ENCODE measurements at regions not wholly inside any gene's neighbourhood (a gene's known extent, or its start where the extent isn't known, plus 50 kb on each side); places are given as distances from the start of the nearest gene placed in this dataset.

DNA sequence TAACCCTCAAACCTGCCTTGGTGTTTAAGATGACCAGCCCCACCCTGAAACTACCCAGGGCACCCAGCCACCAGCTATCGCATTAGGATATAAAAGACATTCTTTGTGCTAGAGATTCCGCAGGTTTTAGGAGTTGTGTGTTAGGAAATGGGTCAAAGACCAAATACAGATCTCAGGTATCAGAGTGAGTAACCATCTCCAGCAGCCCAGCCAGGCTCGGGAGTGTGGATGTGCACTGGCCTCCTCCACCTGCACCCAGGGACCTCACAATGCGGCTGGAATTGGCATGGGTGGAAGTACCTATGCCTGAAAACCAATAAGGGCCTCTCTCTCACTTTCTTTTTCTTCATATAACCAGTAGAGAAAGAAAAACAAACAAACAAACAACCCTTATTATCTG, 51.1 kb upstream of the CST7 start:
- CTCF ChIA-PET, result no interaction called here
- Histone ChIP-seq H3K36me3 (ENCODE audit: control insufficient read depth in 2 of 2, insufficient read depth in 1 of 2, low read length in 2 of 2) (no peaks in the 10 kb centered on the region), H3K4me3 (ENCODE audit: low read depth, low read length) (no peak overlapping the region), H3K27ac (ENCODE audit: extremely low read depth, low read depth, low read length) (no peak overlapping the region), H3K9me3 (ENCODE audit: control insufficient read depth, insufficient read depth, low read depth, low read length) (no peaks in the 10 kb centered on the region), H3K4me1 (ENCODE audit: control insufficient read depth, insufficient read depth, low read length) (no peaks in the 10 kb centered on the region)
- TF ChIP-seq ZFP41 (tag by site-specific recombination; IDR thresholded peaks at IDR 0.05; ENCODE audit: borderline replicate concordance) (no peak), ZNF530 (tag by site-specific recombination; IDR thresholded peaks at IDR 0.05; ENCODE audit: low read depth) (no peak), ZSCAN30 (tag by site-specific recombination; IDR thresholded peaks at IDR 0.05) (no peak), ZNF624 (tag by site-specific recombination; IDR thresholded peaks at IDR 0.05) (no peak), HOXA7 (CRISPR knock-in tag; IDR thresholded peaks at IDR 0.05; ENCODE audit: borderline replicate concordance) (no peak), ZEB2 (tag by site-specific recombination; IDR thresholded peaks at IDR 0.05) (no peak), FEZF1 (tag by site-specific recombination; IDR thresholded peaks at IDR 0.05) (no peak), ZNF670 (tag by site-specific recombination; IDR thresholded peaks at IDR 0.05; ENCODE audit: low read depth) (no peak), ZNF211 (tag by site-specific recombination; IDR thresholded peaks at IDR 0.05; ENCODE audit: low read depth) (no peak), ZFP3 (tag by site-specific recombination; IDR thresholded peaks at IDR 0.05; ENCODE audit: low read depth) (no peak), GFI1B (tag by site-specific recombination; IDR thresholded peaks at IDR 0.05) (no peak), ZNF214 (tag by site-specific recombination; IDR thresholded peaks at IDR 0.05; ENCODE audit: borderline replicate concordance) (no peak), ZNF433 (tag by site-specific recombination; IDR thresholded peaks at IDR 0.05; ENCODE audit: low read depth) (no peak), ZNF514 (tag by site-specific recombination; IDR thresholded peaks at IDR 0.05) (no peak), ZNF169 (tag by site-specific recombination; IDR thresholded peaks at IDR 0.05) (no peak), ZNF175 (tag by site-specific recombination; IDR thresholded peaks at IDR 0.05) (no peak)
- TF ChIP-seq, protein P1, sequence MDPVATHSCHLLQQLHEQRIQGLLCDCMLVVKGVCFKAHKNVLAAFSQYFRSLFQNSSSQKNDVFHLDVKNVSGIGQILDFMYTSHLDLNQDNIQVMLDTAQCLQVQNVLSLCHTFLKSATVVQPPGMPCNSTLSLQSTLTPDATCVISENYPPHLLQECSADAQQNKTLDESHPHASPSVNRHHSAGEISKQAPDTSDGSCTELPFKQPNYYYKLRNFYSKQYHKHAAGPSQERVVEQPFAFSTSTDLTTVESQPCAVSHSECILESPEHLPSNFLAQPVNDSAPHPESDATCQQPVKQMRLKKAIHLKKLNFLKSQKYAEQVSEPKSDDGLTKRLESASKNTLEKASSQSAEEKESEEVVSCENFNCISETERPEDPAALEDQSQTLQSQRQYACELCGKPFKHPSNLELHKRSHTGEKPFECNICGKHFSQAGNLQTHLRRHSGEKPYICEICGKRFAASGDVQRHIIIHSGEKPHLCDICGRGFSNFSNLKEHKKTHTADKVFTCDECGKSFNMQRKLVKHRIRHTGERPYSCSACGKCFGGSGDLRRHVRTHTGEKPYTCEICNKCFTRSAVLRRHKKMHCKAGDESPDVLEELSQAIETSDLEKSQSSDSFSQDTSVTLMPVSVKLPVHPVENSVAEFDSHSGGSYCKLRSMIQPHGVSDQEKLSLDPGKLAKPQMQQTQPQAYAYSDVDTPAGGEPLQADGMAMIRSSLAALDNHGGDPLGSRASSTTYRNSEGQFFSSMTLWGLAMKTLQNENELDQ (tag by site-specific recombination; IDR thresholded peaks at IDR 0.05; ENCODE audit: low read depth), result no peak
- TF ChIP-seq, protein P2, sequence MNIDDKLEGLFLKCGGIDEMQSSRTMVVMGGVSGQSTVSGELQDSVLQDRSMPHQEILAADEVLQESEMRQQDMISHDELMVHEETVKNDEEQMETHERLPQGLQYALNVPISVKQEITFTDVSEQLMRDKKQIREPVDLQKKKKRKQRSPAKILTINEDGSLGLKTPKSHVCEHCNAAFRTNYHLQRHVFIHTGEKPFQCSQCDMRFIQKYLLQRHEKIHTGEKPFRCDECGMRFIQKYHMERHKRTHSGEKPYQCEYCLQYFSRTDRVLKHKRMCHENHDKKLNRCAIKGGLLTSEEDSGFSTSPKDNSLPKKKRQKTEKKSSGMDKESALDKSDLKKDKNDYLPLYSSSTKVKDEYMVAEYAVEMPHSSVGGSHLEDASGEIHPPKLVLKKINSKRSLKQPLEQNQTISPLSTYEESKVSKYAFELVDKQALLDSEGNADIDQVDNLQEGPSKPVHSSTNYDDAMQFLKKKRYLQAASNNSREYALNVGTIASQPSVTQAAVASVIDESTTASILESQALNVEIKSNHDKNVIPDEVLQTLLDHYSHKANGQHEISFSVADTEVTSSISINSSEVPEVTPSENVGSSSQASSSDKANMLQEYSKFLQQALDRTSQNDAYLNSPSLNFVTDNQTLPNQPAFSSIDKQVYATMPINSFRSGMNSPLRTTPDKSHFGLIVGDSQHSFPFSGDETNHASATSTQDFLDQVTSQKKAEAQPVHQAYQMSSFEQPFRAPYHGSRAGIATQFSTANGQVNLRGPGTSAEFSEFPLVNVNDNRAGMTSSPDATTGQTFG (tag by site-specific recombination; IDR thresholded peaks at IDR 0.05; ENCODE audit: borderline replicate concordance), result no peak
- POLR2A ChIA-PET, result no interaction called here

DNA sequence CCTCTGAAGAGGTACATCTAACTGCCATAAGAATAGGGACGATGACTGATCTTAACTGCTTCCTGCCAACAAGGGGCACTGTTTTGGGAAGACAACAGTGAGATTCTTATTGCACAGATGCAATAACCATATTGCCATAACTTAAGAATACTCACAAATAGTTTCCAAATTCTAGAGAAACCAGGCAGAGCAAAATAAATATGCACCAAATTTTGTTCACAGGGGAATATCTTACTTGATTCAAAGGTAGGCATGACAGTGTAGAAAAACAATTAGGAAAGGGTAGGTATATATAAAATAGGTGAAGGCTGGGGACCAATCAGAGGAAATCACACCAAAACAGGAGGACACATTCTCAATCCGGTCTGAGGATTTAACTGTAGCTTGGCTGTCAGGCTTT, 49.9 kb upstream of the CST7 start:
- Histone ChIP-seq H3K4me1 (ENCODE audit: control insufficient read depth, insufficient read depth, low read length) (no peaks in the 10 kb centered on the region), H3K9me3 (ENCODE audit: control insufficient read depth, insufficient read depth, low read depth, low read length) (no peaks in the 10 kb centered on the region), H3K4me3 (ENCODE audit: low read depth, low read length) (no peak overlapping the region), H3K36me3 (ENCODE audit: control insufficient read depth in 2 of 2, insufficient read depth in 1 of 2, low read length in 2 of 2) (no peaks in the 10 kb centered on the region), H3K27ac (ENCODE audit: extremely low read depth, low read depth, low read length) (no peak overlapping the region)
- POLR2A ChIA-PET, result no interaction called here
- no peak for TF ChIP-seq ZNF610 (tag by site-specific recombination; IDR thresholded peaks at IDR 0.05; ENCODE audit: borderline replicate concordance)
- peak; percentile 94 for TF ChIP-seq SETDB1 (IDR thresholded peaks at IDR 0.05; ENCODE audit: insufficient read length, low read length)
- CTCF ChIA-PET, result no interaction called here
